ENCODE measurements at regions not wholly inside any gene's neighbourhood (a gene's known extent, or its start where the extent isn't known, plus 50 kb on each side); places are given as distances from the start of the nearest gene placed in this dataset.
A peak's percentile ranks its signal among the peaks of the same experiment; 100 is the strongest.

GRCh38 chr16:55257966-55258613 is 65.9 kb upstream of the IRX6 start:
- H3K79me2 ChIP-seq (ENCODE audit: control insufficient read depth, insufficient read depth, low read length) = no peaks in the 10 kb centered on the region
- no peaks in the 10 kb centered on the region for H3K27me3 ChIP-seq (ENCODE audit: control insufficient read depth, extremely low read depth, insufficient read depth, low read length)
- H3K4me2 ChIP-seq (ENCODE audit: control insufficient read depth, extremely low read depth, insufficient read depth, low read depth, low read length) = no peak overlapping the region
- H2AFZ ChIP-seq (ENCODE audit: control insufficient read depth, low read length) = no peak overlapping the region
- no peaks in the 10 kb centered on the region for H3K9me1 ChIP-seq (ENCODE audit: control insufficient read depth, extremely low read depth, insufficient read depth, low read length)
- peak; percentile 17 for FAIRE-seq
- H3K27ac ChIP-seq (ENCODE audit: control insufficient read depth, insufficient read depth, low read length) = no peak overlapping the region
- no peaks in the 10 kb centered on the region for H3K36me3 ChIP-seq (ENCODE audit: control insufficient read depth in 2 of 2, extremely low read depth in 1 of 2, insufficient read depth in 2 of 2, low read length in 2 of 2)
- H3K4me3 ChIP-seq (ENCODE audit: control insufficient read depth in 2 of 3, extremely low read depth in 1 of 3, insufficient read depth in 2 of 3, low read depth in 1 of 3, low read length in 3 of 3) = no peak overlapping the region
- DNase-seq (ENCODE audit: low read depth, low spot score) = no peak
- no peaks in the 10 kb centered on the region for H4K20me1 ChIP-seq (ENCODE audit: control insufficient read depth, extremely low read depth, insufficient read depth, low read length)
- TF ChIP-seq EZH2 (IDR thresholded peaks at IDR 0.05; ENCODE audit: low read length) = no peak
- peak; percentile 93 to 95 (median 93) for TF ChIP-seq CTCF (optimal IDR thresholded peaks at IDR 0.05 in 1 of 3, IDR thresholded peaks at IDR 0.05 in 1 of 3, conservative IDR thresholded peaks at IDR 0.05 in 1 of 3; ENCODE audit: extremely low read depth in 1 of 3, insufficient read depth in 2 of 3, low read length in 3 of 3)
- dilution Hi-C loops (cut with MboI; ENCODE audit: extremely low pct_ligation_motif_present, low sequenced_read_pairs) = loop anchor here (25.0 kb wide), 1 partner anchor 221 kb away; no protein-coding TSS in a partner anchor
- H3K4me1 ChIP-seq (ENCODE audit: control insufficient read depth, extremely low read depth, insufficient read depth, low read length) = no peaks in the 10 kb centered on the region
- H3K9me3 ChIP-seq (ENCODE audit: control insufficient read depth, low read depth, low read length) = no peaks in the 10 kb centered on the region
- no peak overlapping the region for H3K9ac ChIP-seq (ENCODE audit: control insufficient read depth, extremely low read depth, insufficient read depth, low read length)

GRCh38 chr16:55261301-55261700 is 62.7 kb upstream of the IRX6 start:
- no peaks in the 10 kb centered on the region for H3K27me3 ChIP-seq (ENCODE audit: control insufficient read depth, extremely low read depth, insufficient read depth, low read length)
- H3K79me2 ChIP-seq (ENCODE audit: control insufficient read depth, insufficient read depth, low read length) = no peaks in the 10 kb centered on the region
- H3K9ac ChIP-seq (ENCODE audit: control insufficient read depth, extremely low read depth, insufficient read depth, low read length) = no peak overlapping the region
- no peaks in the 10 kb centered on the region for H4K20me1 ChIP-seq (ENCODE audit: control insufficient read depth, extremely low read depth, insufficient read depth, low read length)
- no peak overlapping the region for H3K4me2 ChIP-seq (ENCODE audit: control insufficient read depth, extremely low read depth, insufficient read depth, low read depth, low read length)
- H2AFZ ChIP-seq (ENCODE audit: control insufficient read depth, low read length) = no peak overlapping the region
- no peaks in the 10 kb centered on the region for H3K4me1 ChIP-seq (ENCODE audit: control insufficient read depth, extremely low read depth, insufficient read depth, low read length)
- no peak for TF ChIP-seq CTCF (optimal IDR thresholded peaks at IDR 0.05 in 1 of 3, IDR thresholded peaks at IDR 0.05 in 1 of 3, conservative IDR thresholded peaks at IDR 0.05 in 1 of 3; ENCODE audit: extremely low read depth in 1 of 3, insufficient read depth in 2 of 3, low read length in 3 of 3)
- no peak for TF ChIP-seq EZH2 (IDR thresholded peaks at IDR 0.05; ENCODE audit: low read length)
- no peaks in the 10 kb centered on the region for H3K9me3 ChIP-seq (ENCODE audit: control insufficient read depth, low read depth, low read length)
- no peak overlapping the region for H3K4me3 ChIP-seq (ENCODE audit: control insufficient read depth in 2 of 3, extremely low read depth in 1 of 3, insufficient read depth in 2 of 3, low read depth in 1 of 3, low read length in 3 of 3)
- dilution Hi-C loops (cut with MboI; ENCODE audit: extremely low pct_ligation_motif_present, low sequenced_read_pairs) = loop anchor here (25.0 kb wide), 1 partner anchor 224 kb away; no protein-coding TSS in a partner anchor
- no peak overlapping the region for H3K27ac ChIP-seq (ENCODE audit: control insufficient read depth, insufficient read depth, low read length)
- FAIRE-seq = no peak
- no peaks in the 10 kb centered on the region for H3K36me3 ChIP-seq (ENCODE audit: control insufficient read depth in 2 of 2, extremely low read depth in 1 of 2, insufficient read depth in 2 of 2, low read length in 2 of 2)
- DNase-seq (ENCODE audit: low read depth, low spot score) = no peak
- no peaks in the 10 kb centered on the region for H3K9me1 ChIP-seq (ENCODE audit: control insufficient read depth, extremely low read depth, insufficient read depth, low read length)
